Type B pancreatic cell (in vitro differentiated cells): ENCODE measurements at regions not wholly inside any gene's neighbourhood (a gene's known extent, or its start where the extent isn't known, plus 50 kb on each side); places are given as distances from the start of the nearest gene placed in this dataset.

ENCODE experiments used
- DNase-seq: peaks from one replicate; pipeline ENCODE4 v3.0.0; 2021; ENCODE audit warnings: mixed read lengths; ENCODE audit not compliant: unreplicated experiment; ENCODE audit errors: extremely low spot score
- H3K27ac Mint-ChIP-seq: 2 replicates; pipeline ENCODE4 v1.8.0; 2021; ENCODE audit warnings: mild to moderate bottlenecking, mixed read lengths
- H3K27me3 Mint-ChIP-seq: 2 replicates; pipeline ENCODE4 v1.8.0; 2021; ENCODE audit warnings: mixed read lengths
- H3K36me3 Mint-ChIP-seq: 2 replicates; pipeline ENCODE4 v1.8.0; 2021; ENCODE audit warnings: mixed read lengths
- H3K4me1 Mint-ChIP-seq: one replicate; pipeline ENCODE4 v1.8.0; 2021; ENCODE audit warnings: mixed read lengths; ENCODE audit not compliant: unreplicated experiment
- H3K4me3 Mint-ChIP-seq: 2 replicates; pipeline ENCODE4 v1.8.0; 2021; ENCODE audit warnings: mild to moderate bottlenecking, mixed read lengths
- H3K9me3 Mint-ChIP-seq: 2 replicates; pipeline ENCODE4 v1.8.0; 2021; ENCODE audit warnings: mixed read lengths
- TF ChIP-seq, protein P1 (sequence below): fragments of 200-600 bp; sonication (generic); conservative IDR thresholded peaks from 2 replicates; pipeline ENCODE4 v1.5.0; 2021; ENCODE audit warnings: antibody characterized with exemption, mild to moderate bottlenecking

DNA sequence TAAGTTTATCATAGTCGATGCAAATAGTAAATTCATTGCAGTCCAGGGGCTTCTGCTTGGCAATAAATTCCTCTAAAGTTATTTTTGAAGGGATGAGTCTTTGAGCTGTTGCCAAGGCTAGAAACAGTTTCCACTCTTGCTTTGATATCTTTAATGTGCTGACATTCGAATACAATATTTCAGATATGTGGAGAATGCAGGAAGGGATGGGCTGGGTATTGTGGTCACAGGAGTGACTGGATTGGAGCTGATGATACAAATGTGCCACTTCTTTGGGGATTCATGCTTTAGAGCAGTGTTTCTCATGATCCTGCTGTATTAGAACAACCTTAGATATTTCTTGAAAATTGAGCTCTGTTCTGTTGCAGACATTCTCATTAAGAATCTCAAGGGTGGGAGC lies 139.0 kb downstream of the PRDM13 start:
- peaks cover 59% of the 10 kb centered on the region for H3K27me3 Mint-ChIP-seq
- no peak overlapping the region for H3K27ac Mint-ChIP-seq
- DNase-seq = no peak

GRCh38 chr6:99746261-99746895 lies 139.7 kb downstream of the PRDM13 start:
- H3K4me1 Mint-ChIP-seq = no peaks in the 10 kb centered on the region
- peaks cover 56% of the 10 kb centered on the region for H3K27me3 Mint-ChIP-seq
- TF ChIP-seq, protein P1, sequence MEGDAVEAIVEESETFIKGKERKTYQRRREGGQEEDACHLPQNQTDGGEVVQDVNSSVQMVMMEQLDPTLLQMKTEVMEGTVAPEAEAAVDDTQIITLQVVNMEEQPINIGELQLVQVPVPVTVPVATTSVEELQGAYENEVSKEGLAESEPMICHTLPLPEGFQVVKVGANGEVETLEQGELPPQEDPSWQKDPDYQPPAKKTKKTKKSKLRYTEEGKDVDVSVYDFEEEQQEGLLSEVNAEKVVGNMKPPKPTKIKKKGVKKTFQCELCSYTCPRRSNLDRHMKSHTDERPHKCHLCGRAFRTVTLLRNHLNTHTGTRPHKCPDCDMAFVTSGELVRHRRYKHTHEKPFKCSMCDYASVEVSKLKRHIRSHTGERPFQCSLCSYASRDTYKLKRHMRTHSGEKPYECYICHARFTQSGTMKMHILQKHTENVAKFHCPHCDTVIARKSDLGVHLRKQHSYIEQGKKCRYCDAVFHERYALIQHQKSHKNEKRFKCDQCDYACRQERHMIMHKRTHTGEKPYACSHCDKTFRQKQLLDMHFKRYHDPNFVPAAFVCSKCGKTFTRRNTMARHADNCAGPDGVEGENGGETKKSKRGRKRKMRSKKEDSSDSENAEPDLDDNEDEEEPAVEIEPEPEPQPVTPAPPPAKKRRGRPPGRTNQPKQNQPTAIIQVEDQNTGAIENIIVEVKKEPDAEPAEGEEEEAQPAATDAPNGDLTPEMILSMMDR = peak; percentile 90
- H3K36me3 Mint-ChIP-seq = no peaks in the 10 kb centered on the region
- DNase-seq = no peak
- H3K4me3 Mint-ChIP-seq = no peak overlapping the region
- no peak overlapping the region for H3K27ac Mint-ChIP-seq
- H3K9me3 Mint-ChIP-seq = no peaks in the 10 kb centered on the region

More for the DNA sequence above, 139.0 kb downstream of the PRDM13 start:
- no peak overlapping the region for H3K4me3 Mint-ChIP-seq
- no peaks in the 10 kb centered on the region for H3K36me3 Mint-ChIP-seq
- H3K9me3 Mint-ChIP-seq = no peaks in the 10 kb centered on the region
- H3K4me1 Mint-ChIP-seq = no peaks in the 10 kb centered on the region
- TF ChIP-seq, protein P1 = no peak

- no peak for DNase-seq
- peaks cover 9% of the 10 kb centered on the region for H3K27me3 Mint-ChIP-seq
- no peaks in the 10 kb centered on the region for H3K4me1 Mint-ChIP-seq
- H3K36me3 Mint-ChIP-seq = no peaks in the 10 kb centered on the region
- H3K4me3 Mint-ChIP-seq = no peak overlapping the region
- no peak overlapping the region for H3K27ac Mint-ChIP-seq
- no peaks in the 10 kb centered on the region for H3K9me3 Mint-ChIP-seq
- TF ChIP-seq, protein P1 = no peak
Measured at GRCh38 chr6:99761711-99762110, 155.1 kb downstream of the PRDM13 start.

- no peak for DNase-seq
Measured at GRCh38 chr6:99768166-99768565, 161.5 kb downstream of the PRDM13 start.

GRCh38 chr6:99779631-99780555 lies 173.3 kb downstream of the PRDM13 start:
- Mint-ChIP-seq H3K36me3 (no peaks in the 10 kb centered on the region), H3K27me3 (peaks cover 40% of the 10 kb centered on the region), H3K27ac (no peak overlapping the region), H3K4me1 (no peaks in the 10 kb centered on the region), H3K9me3 (no peaks in the 10 kb centered on the region), H3K4me3 (no peak overlapping the region)
- TF ChIP-seq, protein P1 = no peak
- no peak for DNase-seq

More at GRCh38 chr6:99768166-99768565, 161.5 kb downstream of the PRDM13 start:
- no peak overlapping the region for H3K27ac Mint-ChIP-seq
- H3K36me3 Mint-ChIP-seq = no peaks in the 10 kb centered on the region
- H3K4me1 Mint-ChIP-seq = no peaks in the 10 kb centered on the region
- peaks cover 5% of the 10 kb centered on the region for H3K27me3 Mint-ChIP-seq
- H3K9me3 Mint-ChIP-seq = peaks cover 6% of the 10 kb centered on the region
- TF ChIP-seq, protein P1 = no peak
- H3K4me3 Mint-ChIP-seq = no peak overlapping the region
